IMR-90 (cell line): ENCODE measurements at regions not wholly inside any gene's neighbourhood (a gene's known extent, or its start where the extent isn't known, plus 50 kb on each side); places are given as distances from the start of the nearest gene placed in this dataset.

ENCODE experiments used
- ATAC-seq: fragments of 200-7000 bp; cut with Tn5 transposase; 2 replicates; pipeline ENCODE4 v1.9.1; 2020; ENCODE audit warnings: low read depth, mild to moderate bottlenecking, moderate library complexity
- BruUV-seq: library from RNA; stranded (reverse); fragments of 400-500 nt; replicated peaks from 2 replicates; lab custom pipeline; 2021; lab: Mats Ljungman, UMichigan
- CTCF ChIA-PET: fragments of 300-600 bp; formaldehyde crosslinking; extraction: SDS; loops from one replicate; lab custom pipeline; 2021; ENCODE audit warnings: antibody characterized with exemption; lab: Yijun Ruan, JAX
- POLR2A ChIA-PET: fragments of 300-600 bp; sonication (Branson Sonifier 250); formaldehyde crosslinking; loops from one replicate; lab custom pipeline; 2022; ENCODE audit warnings: antibody characterized with exemption; ENCODE audit not compliant: unreplicated experiment; lab: Charles Lee
- DNase-seq: peaks from one replicate; pipeline ENCODE4 v3.0.0; 2013
- H2AFZ ChIP-seq: replicated peaks from 2 replicates; pipeline ENCODE3; 2013; ENCODE audit warnings: low read length, mild to moderate bottlenecking; ENCODE audit not compliant: poor library complexity
- H2AK5ac ChIP-seq: 2 replicates; pipeline ENCODE4 v1.6.1; 2013; ENCODE audit warnings: low read depth, low read length, inconsistent platforms
- H2AK9ac ChIP-seq: replicated peaks from 2 replicates; pipeline ENCODE3; 2013; ENCODE audit warnings: mild to moderate bottlenecking, low read depth, low read length, moderate library complexity; ENCODE audit not compliant: poor library complexity
- H2BK120ac ChIP-seq: 2 replicates; pipeline ENCODE4 v1.6.1; 2013; ENCODE audit warnings: low read depth, low read length, inconsistent platforms
- H2BK15ac ChIP-seq: 3 replicates; pipeline ENCODE4 v1.6.1; 2013; ENCODE audit warnings: low read depth, low read length, inconsistent platforms
- H2BK20ac ChIP-seq: 2 replicates; pipeline ENCODE4 v1.6.1; 2013; ENCODE audit warnings: low read depth, mild to moderate bottlenecking, inconsistent platforms, low read length, moderate library complexity
- H2BK5ac ChIP-seq: 2 replicates; pipeline ENCODE4 v1.6.1; 2013; ENCODE audit warnings: mild to moderate bottlenecking, low read depth, low read length, inconsistent platforms; ENCODE audit not compliant: poor library complexity, severe bottlenecking
- H3K14ac ChIP-seq: replicated peaks from 2 replicates; pipeline ENCODE4 v1.6.1; 2013; ENCODE audit warnings: low read depth, low read length, inconsistent platforms
- H3K18ac ChIP-seq: 2 replicates; pipeline ENCODE4 v1.6.1; 2013; ENCODE audit warnings: low read depth, low read length, control low read depth
- H3K23ac ChIP-seq: 2 replicates; pipeline ENCODE4 v1.6.1; 2013; ENCODE audit warnings: low read depth, low read length, inconsistent platforms
- H3K27ac ChIP-seq: 2 replicates; pipeline ENCODE4 v1.5.1; 2013; ENCODE audit warnings: mild to moderate bottlenecking, control low read depth, low read length; ENCODE audit not compliant: insufficient read depth
- H3K27me3 ChIP-seq: 2 replicates; pipeline ENCODE4 v1.6.1; 2013; ENCODE audit warnings: low read length; ENCODE audit not compliant: control insufficient read depth, insufficient read depth
- H3K36me3 ChIP-seq: 2 replicates; pipeline ENCODE4 v1.6.1; 2013; ENCODE audit warnings: low read length, mixed read lengths; ENCODE audit not compliant: control insufficient read depth, insufficient read depth
- H3K4ac ChIP-seq: 2 replicates; pipeline ENCODE4 v1.6.1; 2013; ENCODE audit warnings: low read depth, low read length, inconsistent platforms
- H3K4me1 ChIP-seq: 2 replicates; pipeline ENCODE4 v1.6.1; 2013; ENCODE audit warnings: low read length, mixed read lengths; ENCODE audit not compliant: control insufficient read depth, insufficient read depth
- H3K4me2 ChIP-seq: 2 replicates; pipeline ENCODE4 v1.6.1; 2013; ENCODE audit warnings: low read depth, mild to moderate bottlenecking, control low read depth, low read length, moderate library complexity
- H3K4me3 ChIP-seq: 2 replicates; pipeline ENCODE4 v1.5.1; 2013; ENCODE audit warnings: low read depth, mild to moderate bottlenecking, control low read depth, low read length, moderate library complexity; ENCODE audit not compliant: insufficient read depth
- H3K56ac ChIP-seq: 2 replicates; pipeline ENCODE4 v1.6.1; 2013; ENCODE audit warnings: low read length, inconsistent platforms; ENCODE audit not compliant: insufficient read depth; ENCODE audit errors: extremely low read depth
- H3K79me1 ChIP-seq, 2 experiments: 2 replicates each; pipeline ENCODE4 v1.6.1; 2013; ENCODE audit warnings: low read length in 2 of 2, inconsistent platforms in 1 of 2, low read depth in 1 of 2
- H3K9ac ChIP-seq: 2 replicates; pipeline ENCODE4 v1.6.1; 2013; ENCODE audit warnings: low read depth, low read length, control low read depth
- H3K9me1 ChIP-seq: 2 replicates; pipeline ENCODE4 v1.6.1; 2013; ENCODE audit warnings: low read length, inconsistent platforms; ENCODE audit not compliant: insufficient read depth
- H3K9me3 ChIP-seq: 2 replicates; pipeline ENCODE4 v1.6.1; 2013; ENCODE audit warnings: low read length; ENCODE audit not compliant: control insufficient read depth, insufficient read depth
- H4K20me1 ChIP-seq: 2 replicates; pipeline ENCODE4 v1.6.1; 2013; ENCODE audit warnings: low read length, inconsistent platforms; ENCODE audit not compliant: insufficient read depth
- H4K5ac ChIP-seq: 2 replicates; pipeline ENCODE4 v1.6.1; 2013; ENCODE audit warnings: mild to moderate bottlenecking, low read depth, low read length, control low read depth
- H4K8ac ChIP-seq, 2 experiments: 2 replicates each; pipeline ENCODE4 v1.6.1; 2013; ENCODE audit warnings: low read depth in 2 of 2, low read length in 2 of 2, control low read depth in 1 of 2, inconsistent platforms in 1 of 2
- H4K91ac ChIP-seq: 2 replicates; pipeline ENCODE4 v1.6.1; 2013; ENCODE audit warnings: low read depth, low read length, inconsistent platforms; ENCODE audit not compliant: insufficient read depth
- BHLHE40 ChIP-seq: fragments of 150-350 bp; IDR thresholded peaks from 2 replicates; pipeline ENCODE4 v1.6.1; 2016; ENCODE audit warnings: mild to moderate bottlenecking, low read depth, low read length
- CEBPB ChIP-seq: IDR thresholded peaks from 2 replicates; pipeline ENCODE4 v1.6.1; 2012; ENCODE audit warnings: low read depth, low read length, improper control_type of control experiment
- CHD1 ChIP-seq: IDR thresholded peaks from 2 replicates; pipeline ENCODE4 v1.6.1; 2012; ENCODE audit warnings: low read depth, low read length, improper control_type of control experiment
- CTCF ChIP-seq: conservative IDR thresholded peaks from 2 replicates; pipeline ENCODE4 v1.5.1; 2012; ENCODE audit warnings: mild to moderate bottlenecking, low read depth, low read length, improper control_type of control experiment
- FOS ChIP-seq: fragments of 150-350 bp; IDR thresholded peaks from 2 replicates; pipeline ENCODE4 v1.6.1; 2016; ENCODE audit warnings: low read depth, low read length
- MAFK ChIP-seq: IDR thresholded peaks from 2 replicates; pipeline ENCODE4 v1.6.1; 2012; ENCODE audit warnings: low read depth, low read length, improper control_type of control experiment
- MAZ ChIP-seq: IDR thresholded peaks from 2 replicates; pipeline ENCODE4 v1.6.1; 2012; ENCODE audit warnings: low read depth, mild to moderate bottlenecking, low read length, improper control_type of control experiment, moderate library complexity, borderline replicate concordance
- MXI1 ChIP-seq: IDR thresholded peaks from 2 replicates; pipeline ENCODE4 v1.6.1; 2012; ENCODE audit warnings: low read depth, mild to moderate bottlenecking, low read length, moderate library complexity, borderline replicate concordance
- NFE2L2 ChIP-seq: fragments of 150-350 bp; IDR thresholded peaks from 2 replicates; pipeline ENCODE4 v1.6.1; 2016; ENCODE audit warnings: low read depth, mild to moderate bottlenecking, low read length
- POLR2A ChIP-seq: IDR thresholded peaks from 2 replicates; pipeline ENCODE4 v1.6.1; 2012; ENCODE audit warnings: mild to moderate bottlenecking, low read depth, low read length
- RAD21 ChIP-seq: IDR thresholded peaks from 2 replicates; pipeline ENCODE4 v1.6.1; 2012; ENCODE audit warnings: low read length, improper control_type of control experiment
- RCOR1 ChIP-seq: IDR thresholded peaks from 2 replicates; pipeline ENCODE4 v1.6.1; 2012; ENCODE audit warnings: mild to moderate bottlenecking, low read length, improper control_type of control experiment; ENCODE audit not compliant: insufficient replicate concordance
- RFX5 ChIP-seq: IDR thresholded peaks from 2 replicates; pipeline ENCODE4 v1.8.0; 2012; ENCODE audit warnings: low read depth, mild to moderate bottlenecking, low read length, moderate library complexity
- SMC3 ChIP-seq: fragments of 150-350 bp; IDR thresholded peaks from 2 replicates; pipeline ENCODE4 v1.6.1; 2016; ENCODE audit warnings: low read depth, mild to moderate bottlenecking, antibody characterized with exemption, low read length, moderate library complexity
- WGBS, 2 experiments: methylation state at CpG; one replicate each; pipeline versions ENCODE4 v1.1.5 to v1.1.7; 2013; ENCODE audit warnings: missing lambda C conversion rate in 2 of 2; ENCODE audit not compliant: insufficient read length in 1 of 2; ENCODE audit errors: extremely low coverage in 2 of 2; 5-methylcytosine and 5-hydroxymethylcytosine counted together
- dilution Hi-C: fragments of 300-500 bp; cut with HindIII; formaldehyde crosslinking; loops from one replicate; pipeline ENCODE4 v1.14.3; 2018; ENCODE audit warnings: low sequenced_read_pairs; ENCODE audit not compliant: unreplicated experiment
- in situ Hi-C: fragments of 300-500 bp; cut with MboI; formaldehyde crosslinking; loops from 3 replicates; pipeline ENCODE4 v1.14.3; 2019; ENCODE audit warnings: low sequenced_read_pairs, inconsistent platforms, mixed read lengths
- intact Hi-C: fragments of 100-400 bp; cut with micrococcal nuclease; formaldehyde crosslinking; loops from 2 replicates; pipeline ENCODE4 v1.10.0; 2022
- TF ChIP-seq, protein P1 (sequence below): fragments of 150-350 bp; IDR thresholded peaks from 2 replicates; pipeline ENCODE4 v1.6.1; 2017; ENCODE audit warnings: mild to moderate bottlenecking, antibody characterized with exemption, low read length, low read depth
- TF ChIP-seq, protein P2 (sequence below): fragments of 150-350 bp; IDR thresholded peaks from 2 replicates; pipeline ENCODE4 v1.6.1; 2016; ENCODE audit warnings: low read depth, mild to moderate bottlenecking, low read length, moderate library complexity, borderline replicate concordance

- no peak overlapping the region for H3K18ac ChIP-seq
- no peak overlapping the region for H3K14ac ChIP-seq
- H3K36me3 ChIP-seq = no peaks in the 10 kb centered on the region
- H2BK120ac ChIP-seq = no peak overlapping the region
- no TSS peak for BruUV-seq
- H3K56ac ChIP-seq = no peak overlapping the region
- no CpG with 5 or more reads among the region's 2 CpGs for WGBS, 2 experiments
- peaks cover 2% of the 10 kb centered on the region for H3K9me3 ChIP-seq
- no peak overlapping the region for H3K23ac ChIP-seq
- no peak overlapping the region for H3K9ac ChIP-seq
- H3K27ac ChIP-seq = no peak overlapping the region
- H4K5ac ChIP-seq = no peak overlapping the region
- in situ Hi-C loops (no loop called here), intact Hi-C loops (no loop called here), dilution Hi-C loops (no loop called here)
- no peaks in the 10 kb centered on the region for H3K27me3 ChIP-seq
- no peak overlapping the region for H2AK5ac ChIP-seq
- H4K91ac ChIP-seq = no peak overlapping the region
- H4K8ac ChIP-seq = no peak overlapping the region
- TF ChIP-seq SMC3 (no peak), CHD1 (no peak), MAZ (no peak), MAFK (no peak), RAD21 (no peak), BHLHE40 (no peak), RFX5 (no peak), CTCF (no peak), CEBPB (no peak), RCOR1 (no peak), FOS (no peak), NFE2L2 (no peak), MXI1 (no peak), POLR2A (no peak)
- TF ChIP-seq, protein P1, sequence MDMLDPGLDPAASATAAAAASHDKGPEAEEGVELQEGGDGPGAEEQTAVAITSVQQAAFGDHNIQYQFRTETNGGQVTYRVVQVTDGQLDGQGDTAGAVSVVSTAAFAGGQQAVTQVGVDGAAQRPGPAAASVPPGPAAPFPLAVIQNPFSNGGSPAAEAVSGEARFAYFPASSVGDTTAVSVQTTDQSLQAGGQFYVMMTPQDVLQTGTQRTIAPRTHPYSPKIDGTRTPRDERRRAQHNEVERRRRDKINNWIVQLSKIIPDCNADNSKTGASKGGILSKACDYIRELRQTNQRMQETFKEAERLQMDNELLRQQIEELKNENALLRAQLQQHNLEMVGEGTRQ = no peak
- TF ChIP-seq, protein P2, sequence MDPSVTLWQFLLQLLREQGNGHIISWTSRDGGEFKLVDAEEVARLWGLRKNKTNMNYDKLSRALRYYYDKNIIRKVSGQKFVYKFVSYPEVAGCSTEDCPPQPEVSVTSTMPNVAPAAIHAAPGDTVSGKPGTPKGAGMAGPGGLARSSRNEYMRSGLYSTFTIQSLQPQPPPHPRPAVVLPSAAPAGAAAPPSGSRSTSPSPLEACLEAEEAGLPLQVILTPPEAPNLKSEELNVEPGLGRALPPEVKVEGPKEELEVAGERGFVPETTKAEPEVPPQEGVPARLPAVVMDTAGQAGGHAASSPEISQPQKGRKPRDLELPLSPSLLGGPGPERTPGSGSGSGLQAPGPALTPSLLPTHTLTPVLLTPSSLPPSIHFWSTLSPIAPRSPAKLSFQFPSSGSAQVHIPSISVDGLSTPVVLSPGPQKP = no peak
- H3K4me3 ChIP-seq = no peak overlapping the region
- no peak overlapping the region for H2BK15ac ChIP-seq
- no peaks in the 10 kb centered on the region for H3K4me1 ChIP-seq
- H3K4ac ChIP-seq = no peak overlapping the region
- H2AK9ac ChIP-seq = no peak overlapping the region
- H3K9me1 ChIP-seq = no peaks in the 10 kb centered on the region
- POLR2A ChIA-PET = no interaction called here
- no peak overlapping the region for H2BK5ac ChIP-seq
- no peak overlapping the region for H2BK20ac ChIP-seq
- CTCF ChIA-PET = no interaction called here
- no peak overlapping the region for H3K4me2 ChIP-seq
- ATAC-seq (no peak), DNase-seq (no peak)
- no peak overlapping the region for H2AFZ ChIP-seq
- H4K20me1 ChIP-seq = no peaks in the 10 kb centered on the region
- no peaks in the 10 kb centered on the region for H3K79me1 ChIP-seq
These were observed 72.5 kb upstream of the NMUR2 start for GRCh38 chr5:152477536-152477935.
